Activated T-helper 2 cell treated with anti-CD3 and anti-CD28 coated beads, Interferon-gamma antibody, Interleukin-2, Interleukin-4, amounts not matched to agents 10 μg/mL and 5 μg/mL and 100 μg/mL, durations not matched to agents 14 hours and 24 hours and 36 hours (primary cell): ENCODE measurements at regions not wholly inside any gene's neighbourhood (a gene's known extent, or its start where the extent isn't known, plus 50 kb on each side); places are given as distances from the start of the nearest gene placed in this dataset.

Experiments
- DNase-seq: peaks from one replicate; pipeline ENCODE4 v3.0.0; 2021; ENCODE audit warnings: low spot score
- H3K27ac Mint-ChIP-seq: one replicate; pipeline ENCODE4 v1.8.0; 2021; ENCODE audit warnings: mixed read lengths
- H3K27me3 Mint-ChIP-seq: one replicate; pipeline ENCODE4 v1.8.0; 2021; ENCODE audit warnings: low read depth, mixed read lengths
- H3K36me3 Mint-ChIP-seq: one replicate; pipeline ENCODE4 v1.8.0; 2021; ENCODE audit warnings: low read depth, mixed read lengths
- H3K4me1 Mint-ChIP-seq: one replicate; pipeline ENCODE4 v1.8.0; 2021; ENCODE audit warnings: low read depth, mixed read lengths
- H3K4me3 Mint-ChIP-seq: one replicate; pipeline ENCODE4 v1.8.0; 2021; ENCODE audit warnings: low read depth, mild to moderate bottlenecking, moderate library complexity, mixed read lengths
- H3K9me3 Mint-ChIP-seq: one replicate; pipeline ENCODE4 v1.8.0; 2021; ENCODE audit warnings: mixed read lengths
- intact Hi-C: fragments of 100-400 bp; cut with micrococcal nuclease; formaldehyde crosslinking; loops from one replicate; pipeline ENCODE4 v1.15.1; 2023

DNA sequence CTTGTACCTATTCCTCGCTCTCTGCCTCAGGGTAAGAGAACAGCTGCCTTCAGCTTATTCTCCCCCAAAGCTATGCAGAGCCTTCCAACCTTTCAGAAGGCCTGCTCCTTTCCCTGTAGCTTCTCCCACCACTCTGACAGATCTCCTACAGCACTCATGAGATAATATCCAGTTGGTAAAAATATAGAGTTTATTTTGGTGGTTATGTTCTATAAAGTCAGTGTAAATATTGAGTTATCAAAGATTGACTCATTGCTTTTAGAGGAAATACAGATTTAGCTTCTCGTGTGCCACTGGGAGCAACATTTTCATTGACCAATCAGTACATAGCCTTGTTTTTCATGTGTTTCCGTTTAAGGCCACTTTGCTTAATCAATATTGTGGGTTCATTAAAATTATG, 216.2 kb upstream of the TECRL start:
- no peaks in the 10 kb centered on the region for H3K4me1 Mint-ChIP-seq
- H3K9me3 Mint-ChIP-seq, result peaks cover 5% of the 10 kb centered on the region
- no peak overlapping the region for H3K4me3 Mint-ChIP-seq
- DNase-seq, result no peak
- intact Hi-C loops, result no loop called here
- H3K27me3 Mint-ChIP-seq, result no peaks in the 10 kb centered on the region
- no peaks in the 10 kb centered on the region for H3K36me3 Mint-ChIP-seq
- no peak overlapping the region for H3K27ac Mint-ChIP-seq

DNA sequence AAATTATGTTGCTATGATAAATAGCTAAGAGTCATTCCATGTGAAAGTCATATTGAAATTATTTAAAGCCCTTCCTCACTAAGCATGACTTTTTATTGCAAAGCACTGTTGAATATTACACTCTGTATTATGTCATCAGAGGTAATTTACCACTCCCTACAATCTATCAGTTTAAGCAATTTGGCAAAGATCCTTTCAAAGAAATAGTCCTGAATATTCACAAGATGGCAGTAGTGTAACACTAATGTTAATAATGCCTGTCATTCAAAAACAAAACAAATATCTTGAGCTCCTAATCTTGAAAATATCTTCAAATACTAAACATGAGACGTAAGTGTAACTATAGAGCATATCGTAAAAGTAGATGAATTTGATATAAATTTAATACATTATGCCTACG, 208.6 kb upstream of the TECRL start:
- Mint-ChIP-seq H3K4me1 (no peaks in the 10 kb centered on the region), H3K4me3 (no peak overlapping the region), H3K27me3 (no peaks in the 10 kb centered on the region), H3K27ac (no peak overlapping the region), H3K36me3 (no peaks in the 10 kb centered on the region), H3K9me3 (no peaks in the 10 kb centered on the region)
- intact Hi-C loops, result no loop called here
- DNase-seq, result no peak

DNA sequence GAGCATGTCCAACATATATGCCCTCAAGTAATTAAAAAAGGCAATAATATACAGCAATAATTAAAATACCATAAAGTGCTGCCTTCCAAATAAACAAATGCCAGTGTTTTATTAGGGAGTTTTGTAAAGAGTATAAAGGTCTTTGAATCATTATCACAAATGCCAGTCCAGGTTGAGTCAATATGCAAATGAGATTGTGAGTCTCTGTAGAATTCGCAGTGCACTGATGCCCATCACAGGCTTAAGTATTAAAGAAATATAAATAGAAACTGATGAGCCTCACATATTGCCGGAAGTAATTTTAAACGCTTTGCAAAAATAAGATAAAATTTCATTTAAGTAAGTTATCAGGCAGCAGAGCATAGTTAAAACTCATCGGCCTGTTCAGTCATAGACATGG, 205.0 kb upstream of the TECRL start:
- intact Hi-C loops, result no loop called here
- no peak for DNase-seq
- Mint-ChIP-seq H3K36me3 (no peaks in the 10 kb centered on the region), H3K4me1 (no peaks in the 10 kb centered on the region), H3K4me3 (no peak overlapping the region), H3K27me3 (no peaks in the 10 kb centered on the region), H3K9me3 (no peaks in the 10 kb centered on the region), H3K27ac (no peak overlapping the region)

DNA sequence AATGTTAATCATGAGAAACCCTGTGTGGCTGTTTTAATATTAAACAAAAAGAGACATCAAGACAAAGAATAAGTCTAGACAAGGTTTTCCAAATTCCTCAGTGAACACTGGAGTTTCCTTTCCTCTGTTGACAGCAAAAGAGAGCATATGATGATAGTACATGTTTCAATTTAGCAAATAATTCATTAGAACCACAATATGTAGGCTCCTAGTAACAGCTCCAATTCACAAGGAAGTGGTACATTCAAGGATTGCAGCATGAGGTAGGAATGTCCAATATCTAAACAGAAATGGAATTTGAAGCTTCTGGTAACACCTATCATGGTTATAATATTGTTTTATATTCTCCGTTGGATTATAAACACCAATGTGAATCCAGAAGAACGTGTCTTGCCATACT, 203.8 kb upstream of the TECRL start:
- Mint-ChIP-seq H3K36me3 (no peaks in the 10 kb centered on the region), H3K27ac (no peak overlapping the region), H3K4me1 (no peaks in the 10 kb centered on the region), H3K4me3 (no peak overlapping the region), H3K9me3 (no peaks in the 10 kb centered on the region), H3K27me3 (no peaks in the 10 kb centered on the region)
- no peak for DNase-seq
- intact Hi-C loops, result no loop called here

DNA sequence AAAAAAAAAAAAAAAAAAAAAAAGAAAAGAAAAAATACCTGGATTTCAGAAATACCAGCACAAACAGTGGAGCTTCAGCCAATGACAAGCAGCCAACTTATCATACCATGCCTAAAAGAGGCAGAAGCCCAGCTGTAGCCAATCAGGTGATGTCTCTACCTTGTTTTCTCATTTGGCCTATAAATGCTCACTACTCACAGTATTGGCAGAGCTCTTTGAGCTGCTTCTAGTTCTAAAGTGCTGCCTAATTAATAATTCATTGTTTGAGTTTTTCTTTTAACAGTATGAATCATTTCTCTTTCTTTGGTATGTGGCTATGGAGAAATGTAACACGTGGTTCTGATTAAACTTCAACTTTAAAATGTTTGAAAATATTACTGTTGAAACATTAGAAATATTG, 188.8 kb upstream of the TECRL start:
- Mint-ChIP-seq H3K4me3 (no peak overlapping the region), H3K36me3 (no peaks in the 10 kb centered on the region), H3K27me3 (no peaks in the 10 kb centered on the region)

DNA sequence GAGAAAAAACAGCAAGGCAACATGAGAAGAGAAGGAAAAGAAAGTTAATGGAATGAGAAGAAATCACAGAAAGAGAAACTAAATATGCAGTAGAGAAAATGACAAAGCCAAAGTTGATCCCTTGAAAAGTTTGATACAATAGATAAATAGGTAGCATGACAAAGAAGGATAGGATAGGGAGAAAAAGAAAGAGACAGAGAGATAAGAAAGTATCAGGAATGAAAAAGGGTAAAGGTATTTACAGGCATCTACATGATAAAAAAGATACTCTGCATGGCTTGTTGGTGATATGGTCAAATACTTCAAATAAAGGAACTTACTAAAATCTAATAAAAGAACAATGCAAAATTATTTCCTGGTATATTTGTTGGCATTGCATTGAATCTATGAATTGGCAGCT, 185.5 kb upstream of the TECRL start:
- intact Hi-C loops, result no loop called here

More for the DNA sequence above, 188.8 kb upstream of the TECRL start:
- no peak overlapping the region for H3K27ac Mint-ChIP-seq
- intact Hi-C loops, result no loop called here
- DNase-seq, result no peak
- no peaks in the 10 kb centered on the region for H3K4me1 Mint-ChIP-seq
- H3K9me3 Mint-ChIP-seq, result no peaks in the 10 kb centered on the region

DNA sequence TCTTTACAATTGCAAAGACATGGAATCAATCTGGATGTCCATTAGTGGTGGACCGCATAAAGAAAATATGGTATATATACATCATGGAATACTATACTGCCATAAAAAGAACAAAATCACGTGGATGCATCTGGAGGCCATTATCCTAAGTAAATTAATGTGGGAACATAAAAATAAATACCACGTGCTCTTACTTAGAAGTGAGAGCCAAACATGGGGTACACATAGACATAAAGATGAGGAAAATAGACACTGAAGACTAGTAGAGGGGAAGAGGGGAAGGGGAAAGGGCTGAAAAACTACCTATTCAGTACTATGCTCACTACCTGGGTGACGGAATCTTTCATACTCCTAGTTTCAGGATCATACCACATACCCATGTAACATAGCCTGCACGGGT, 179.3 kb upstream of the TECRL start:
- H3K4me1 Mint-ChIP-seq, result no peaks in the 10 kb centered on the region
- no peaks in the 10 kb centered on the region for H3K36me3 Mint-ChIP-seq
- H3K27me3 Mint-ChIP-seq, result no peaks in the 10 kb centered on the region
- intact Hi-C loops, result no loop called here
- DNase-seq, result no peak
- H3K4me3 Mint-ChIP-seq, result no peak overlapping the region
- H3K9me3 Mint-ChIP-seq, result no peaks in the 10 kb centered on the region
- H3K27ac Mint-ChIP-seq, result no peak overlapping the region

More for the DNA sequence above, 185.5 kb upstream of the TECRL start:
- no peaks in the 10 kb centered on the region for H3K4me1 Mint-ChIP-seq
- H3K4me3 Mint-ChIP-seq, result no peak overlapping the region
- no peaks in the 10 kb centered on the region for H3K27me3 Mint-ChIP-seq
- DNase-seq, result no peak
- no peaks in the 10 kb centered on the region for H3K9me3 Mint-ChIP-seq
- H3K36me3 Mint-ChIP-seq, result no peaks in the 10 kb centered on the region
- no peak overlapping the region for H3K27ac Mint-ChIP-seq

DNA sequence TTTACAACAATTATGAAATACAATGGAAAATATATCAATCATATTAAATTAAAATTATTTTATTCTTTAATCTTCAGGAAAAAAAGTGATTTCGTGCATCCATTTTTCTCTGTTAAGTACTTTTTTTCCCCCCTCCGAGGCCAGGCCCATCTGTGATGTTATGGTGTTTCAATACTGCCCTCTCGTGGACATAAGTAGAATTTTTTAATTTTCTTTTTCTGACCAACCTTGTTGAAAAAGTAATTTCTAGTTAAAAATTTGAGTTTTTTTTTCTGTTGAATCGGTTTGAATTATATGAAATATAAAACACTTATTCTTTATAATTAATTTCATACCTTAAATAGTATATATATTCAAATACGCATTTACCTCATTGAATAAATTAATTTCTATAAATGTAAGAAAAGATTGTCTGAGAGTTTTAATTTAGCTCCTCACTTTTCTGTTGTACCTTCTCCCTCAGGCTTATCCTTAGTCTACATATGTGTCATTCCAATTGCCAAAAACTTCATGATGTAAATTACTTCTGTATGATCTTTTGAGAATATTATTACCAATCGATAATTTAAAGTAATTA, 175.8 kb upstream of the TECRL start:
- no peaks in the 10 kb centered on the region for H3K9me3 Mint-ChIP-seq
- intact Hi-C loops, result no loop called here

DNA sequence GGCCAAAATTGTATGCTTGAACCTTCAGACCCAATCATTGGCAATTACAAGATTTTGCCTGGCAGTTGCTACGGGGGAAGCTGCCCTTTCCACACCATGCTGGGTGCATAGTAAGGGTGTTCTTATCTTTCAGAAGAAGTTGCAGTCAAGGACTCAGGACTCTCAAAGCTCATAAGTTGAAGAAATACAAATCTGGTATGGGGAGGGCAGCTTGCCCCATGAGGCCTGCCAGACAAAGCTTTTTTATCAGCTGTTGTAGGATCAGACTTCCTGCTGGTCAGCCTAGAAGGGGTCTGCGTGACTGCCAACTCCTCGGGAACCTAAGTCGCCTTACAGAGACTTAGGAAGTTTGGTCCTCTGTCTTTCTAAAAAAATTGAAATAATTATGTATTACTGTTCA, 174.9 kb upstream of the TECRL start:
- no peak overlapping the region for H3K4me3 Mint-ChIP-seq
- intact Hi-C loops, result no loop called here
- no peak for DNase-seq
- H3K9me3 Mint-ChIP-seq, result no peaks in the 10 kb centered on the region
- no peaks in the 10 kb centered on the region for H3K27me3 Mint-ChIP-seq
- H3K4me1 Mint-ChIP-seq, result no peaks in the 10 kb centered on the region
- no peaks in the 10 kb centered on the region for H3K36me3 Mint-ChIP-seq
- H3K27ac Mint-ChIP-seq, result no peak overlapping the region

More for the DNA sequence above, 175.8 kb upstream of the TECRL start:
- no peaks in the 10 kb centered on the region for H3K36me3 Mint-ChIP-seq
- H3K27me3 Mint-ChIP-seq, result no peaks in the 10 kb centered on the region
- no peaks in the 10 kb centered on the region for H3K4me1 Mint-ChIP-seq
- H3K27ac Mint-ChIP-seq, result no peak overlapping the region
- no peak overlapping the region for H3K4me3 Mint-ChIP-seq
- no peak for DNase-seq

DNA sequence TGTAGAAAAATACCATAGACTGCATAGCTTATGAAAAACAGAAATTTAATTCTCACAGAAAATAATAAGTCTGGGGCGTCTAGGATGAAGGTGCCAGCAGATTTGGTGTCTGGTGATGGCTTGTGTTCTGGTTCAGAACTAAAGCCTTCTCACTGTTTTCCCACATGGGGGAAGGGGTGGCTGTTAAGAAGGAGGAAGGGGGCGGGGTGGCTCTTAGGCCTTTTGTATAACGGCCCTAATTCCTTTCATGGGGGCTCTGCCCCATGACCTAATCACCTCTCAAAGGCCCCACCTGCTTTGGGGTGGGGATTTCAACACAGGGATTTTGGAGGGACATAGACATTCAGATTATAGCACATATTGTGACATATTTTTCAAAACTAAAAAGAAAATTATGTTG, 173.2 kb upstream of the TECRL start:
- Mint-ChIP-seq H3K27me3 (no peaks in the 10 kb centered on the region), H3K36me3 (no peaks in the 10 kb centered on the region), H3K4me1 (no peaks in the 10 kb centered on the region), H3K4me3 (no peak overlapping the region), H3K27ac (no peak overlapping the region), H3K9me3 (no peaks in the 10 kb centered on the region)
- intact Hi-C loops, result no loop called here
- no peak for DNase-seq

DNA sequence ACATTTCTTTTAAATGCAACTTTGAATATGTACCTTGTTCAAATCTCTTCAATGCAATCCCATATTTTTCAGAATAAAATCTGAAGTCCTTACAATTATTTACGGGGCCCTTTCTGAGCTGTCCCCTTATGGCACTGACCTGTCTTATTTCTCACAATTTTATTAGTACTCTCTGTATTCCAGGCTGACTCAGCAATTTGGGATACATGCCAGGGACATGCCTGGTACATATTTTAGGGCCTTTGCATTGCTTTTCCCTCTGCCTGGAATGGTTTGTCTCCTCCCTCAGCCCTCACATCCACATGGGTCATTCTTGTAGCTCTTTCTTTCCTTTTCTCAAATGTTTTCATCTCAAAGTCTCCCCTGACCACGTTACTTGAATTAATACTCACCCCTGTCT, 172.2 kb upstream of the TECRL start:
- no peaks in the 10 kb centered on the region for H3K27me3 Mint-ChIP-seq
- no peaks in the 10 kb centered on the region for H3K36me3 Mint-ChIP-seq
- DNase-seq, result no peak
- H3K4me3 Mint-ChIP-seq, result no peak overlapping the region
- H3K9me3 Mint-ChIP-seq, result no peaks in the 10 kb centered on the region
- intact Hi-C loops, result no loop called here
- H3K4me1 Mint-ChIP-seq, result no peaks in the 10 kb centered on the region
- no peak overlapping the region for H3K27ac Mint-ChIP-seq

DNA sequence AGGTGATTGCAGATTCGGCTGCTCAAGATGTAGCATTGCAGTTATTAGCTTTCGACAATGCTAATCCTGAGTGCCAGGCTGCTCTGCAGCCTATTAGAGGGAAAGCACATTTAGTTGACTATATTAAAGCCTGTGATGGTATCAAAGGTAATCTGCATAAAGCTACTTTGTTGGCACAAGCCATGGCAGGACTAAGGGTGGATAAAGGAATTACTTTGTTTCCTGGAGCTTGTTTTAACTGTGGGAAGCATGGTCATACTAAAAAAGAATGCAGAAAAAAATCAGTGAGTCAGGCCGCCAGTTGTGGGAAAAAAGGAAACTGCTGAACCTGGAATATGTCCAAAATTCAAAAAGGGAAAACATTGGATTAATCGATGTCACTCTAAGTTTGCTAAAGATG, 154.9 kb upstream of the TECRL start:
- H3K36me3 Mint-ChIP-seq, result no peaks in the 10 kb centered on the region
- no peaks in the 10 kb centered on the region for H3K9me3 Mint-ChIP-seq
- no peaks in the 10 kb centered on the region for H3K4me1 Mint-ChIP-seq
- no peak overlapping the region for H3K27ac Mint-ChIP-seq
- intact Hi-C loops, result no loop called here
- no peak for DNase-seq
- no peaks in the 10 kb centered on the region for H3K27me3 Mint-ChIP-seq
- H3K4me3 Mint-ChIP-seq, result no peak overlapping the region

DNA sequence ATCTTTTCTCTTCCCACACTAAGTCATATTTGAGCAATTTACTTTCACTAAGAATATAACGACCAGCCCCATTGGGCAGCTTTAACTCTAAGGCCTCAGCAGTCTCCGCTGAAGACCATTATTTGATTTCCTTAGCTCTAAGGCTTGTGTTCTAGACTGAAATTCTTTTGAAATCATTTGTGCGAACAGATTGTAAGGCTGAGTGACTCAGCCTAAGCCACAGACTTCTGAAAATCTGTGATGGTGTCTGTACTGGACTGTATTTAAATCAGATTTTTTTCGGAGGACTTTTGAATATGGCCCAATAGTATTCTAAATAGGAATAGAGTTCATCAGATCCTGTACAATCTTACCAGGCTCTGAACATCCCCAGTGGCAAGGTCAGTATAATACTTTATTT, 150.3 kb upstream of the TECRL start:
- no peaks in the 10 kb centered on the region for H3K27me3 Mint-ChIP-seq
- no peak for DNase-seq
- no peaks in the 10 kb centered on the region for H3K4me1 Mint-ChIP-seq
- H3K36me3 Mint-ChIP-seq, result no peaks in the 10 kb centered on the region
- H3K9me3 Mint-ChIP-seq, result peaks cover 5% of the 10 kb centered on the region
- intact Hi-C loops, result no loop called here
- no peak overlapping the region for H3K27ac Mint-ChIP-seq
- no peak overlapping the region for H3K4me3 Mint-ChIP-seq

DNA sequence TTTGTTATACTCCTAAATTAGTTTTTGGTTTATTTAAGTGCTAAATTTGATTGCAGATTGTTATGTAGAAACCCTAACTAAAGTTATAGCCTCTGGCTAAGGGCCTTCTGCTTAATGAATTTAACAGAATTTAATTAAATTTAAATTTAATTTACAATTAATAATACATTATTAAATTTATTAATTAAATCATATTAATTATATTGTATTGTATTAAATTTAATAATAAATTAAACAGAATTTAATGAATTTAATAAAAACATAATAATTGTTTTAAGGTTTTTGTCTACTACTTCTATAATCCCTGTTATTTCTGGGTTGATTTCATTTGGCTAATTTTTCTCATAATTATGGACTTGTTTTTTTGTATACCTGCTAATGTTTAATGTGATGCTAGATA, 141.9 kb upstream of the TECRL start:
- Mint-ChIP-seq H3K27me3 (no peaks in the 10 kb centered on the region), H3K9me3 (peaks cover 5% of the 10 kb centered on the region), H3K36me3 (no peaks in the 10 kb centered on the region), H3K4me1 (no peaks in the 10 kb centered on the region), H3K27ac (no peak overlapping the region), H3K4me3 (no peak overlapping the region)
- no peak for DNase-seq
- intact Hi-C loops, result no loop called here
